Stimulated activated CD8-positive, alpha-beta memory T cell treated with anti-CD3 and anti-CD28 coated beads, Interleukin-12 subunit alpha, Interleukin-12 subunit beta, amount 100 ng/mL, for 1 hour (primary cell): ENCODE measurements at regions not wholly inside any gene's neighbourhood (a gene's known extent, or its start where the extent isn't known, plus 50 kb on each side); places are given as distances from the start of the nearest gene placed in this dataset.
"Not testable (repeated sequence)": the region's sequence is repeated elsewhere in the genome, so short reads cannot be mapped to it uniquely, and the experiment has no call there.

Experiments used
- DNase-seq: peaks from one replicate; pipeline ENCODE4 v3.0.0-alpha.2; 2020; ENCODE audit warnings: low read depth

DNA sequence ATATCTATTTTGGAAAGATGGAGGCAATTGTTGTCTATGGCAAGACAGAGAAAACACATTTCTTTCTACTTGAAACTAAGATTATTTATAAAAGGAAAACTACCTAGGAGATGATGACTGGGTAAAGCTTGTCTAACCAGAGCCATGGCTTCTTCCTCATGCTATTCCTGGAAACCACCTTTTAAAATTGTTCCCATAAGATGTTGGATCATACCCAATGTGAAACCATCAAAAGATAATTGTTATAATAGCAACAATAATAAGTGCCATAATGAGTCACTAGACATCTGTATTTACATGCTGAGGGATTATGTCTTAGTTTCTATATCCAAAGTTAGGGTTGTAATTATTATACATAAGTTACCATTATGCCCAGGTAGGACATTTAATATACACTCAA is 428.4 kb downstream of the KCNJ2 start:
- no peak for DNase-seq

DNA sequence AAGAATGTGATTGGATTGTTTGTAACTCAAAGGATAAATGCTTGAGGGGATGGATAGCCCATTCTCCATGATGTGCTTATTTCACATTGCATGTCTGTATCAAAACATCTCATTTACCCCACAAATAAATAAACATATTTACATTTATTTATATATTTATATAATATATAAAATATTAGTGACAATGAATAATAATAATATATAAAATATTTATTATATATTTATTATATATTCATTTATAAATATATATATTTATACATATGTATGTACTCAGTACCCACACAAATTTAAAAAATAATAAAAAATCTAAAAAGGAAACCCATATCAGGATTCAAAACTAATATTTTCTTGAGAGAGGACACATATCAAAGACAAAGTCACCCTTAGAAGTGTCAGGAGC is 429.9 kb downstream of the KCNJ2 start:
- DNase-seq = no peak

DNA sequence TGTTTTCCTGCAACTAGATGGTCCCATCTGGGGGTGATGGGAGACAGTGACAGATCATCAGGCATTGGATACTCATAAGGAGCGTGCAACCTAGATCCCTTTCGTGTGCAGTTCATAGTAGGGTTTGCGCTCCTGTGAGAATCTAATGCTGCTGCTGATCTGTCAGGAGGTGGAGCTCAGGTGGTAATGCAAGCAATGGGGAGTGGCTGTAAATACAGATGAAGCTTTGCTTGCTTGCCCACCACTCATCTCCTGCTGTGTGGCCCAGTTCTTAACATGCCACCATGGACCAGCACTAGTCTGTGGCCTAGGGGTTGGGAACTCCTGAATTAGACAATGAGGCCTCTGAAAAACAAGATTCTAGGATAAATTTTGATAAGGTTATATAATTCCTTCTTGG is 430.6 kb downstream of the KCNJ2 start:
- not testable (repeated sequence) for DNase-seq

DNA sequence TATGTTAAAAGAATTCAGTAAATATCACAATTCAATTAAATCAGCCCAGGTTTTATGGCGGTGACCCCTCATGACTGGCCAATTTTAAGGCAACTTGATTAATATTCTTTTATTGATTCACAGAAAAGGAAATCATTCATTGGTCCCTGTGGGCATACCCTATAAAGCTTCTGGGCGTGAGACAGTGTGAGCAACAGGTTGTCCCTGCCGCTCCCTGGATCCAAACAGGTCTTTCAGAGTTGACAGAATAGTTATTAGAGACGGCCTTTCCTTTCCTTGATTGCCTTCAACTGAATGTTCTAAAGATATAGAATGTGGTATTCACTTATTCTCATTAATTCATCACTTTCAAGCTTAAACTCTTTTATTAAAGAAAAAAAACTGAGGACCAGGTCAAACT is 433.9 kb downstream of the KCNJ2 start:
- no peak for DNase-seq

DNA sequence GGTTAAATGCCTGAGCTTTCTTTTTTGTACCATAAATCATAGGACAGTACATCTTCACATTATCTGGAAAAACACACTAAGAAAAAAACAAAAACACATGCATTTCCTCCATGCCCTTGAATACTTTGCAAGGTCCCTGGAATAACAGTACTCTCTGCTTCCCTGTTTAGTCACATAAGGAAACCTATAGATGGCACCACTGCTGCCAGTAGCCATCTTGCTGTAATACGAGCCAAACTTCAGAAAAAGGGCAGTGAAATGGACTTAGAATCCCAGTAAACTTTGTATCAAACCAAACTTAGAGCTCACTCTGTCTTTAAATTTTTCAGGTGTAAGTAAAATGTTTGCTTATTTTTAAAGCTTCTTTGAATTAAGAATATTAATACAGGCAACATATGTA is 435.5 kb downstream of the KCNJ2 start:
- no peak for DNase-seq

DNA sequence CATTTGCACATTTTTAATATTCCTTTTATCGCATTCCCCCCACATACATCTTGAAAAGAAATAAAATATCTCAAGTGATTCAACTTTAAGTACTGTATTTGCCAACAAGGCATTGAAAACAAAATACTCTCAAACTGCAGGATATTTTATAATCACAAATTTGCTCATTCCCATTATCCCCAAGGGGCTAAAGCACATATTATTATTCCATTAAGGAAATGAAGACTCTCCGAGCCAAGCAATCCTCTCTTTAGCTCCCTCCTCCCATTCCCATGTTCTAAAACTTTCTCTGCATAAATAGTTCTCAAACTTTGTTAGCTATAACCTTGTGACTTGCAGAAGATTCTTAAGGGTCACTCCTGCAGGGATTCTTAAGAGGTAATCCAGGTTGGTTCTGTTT is 436.8 kb downstream of the KCNJ2 start:
- DNase-seq = no peak

DNA sequence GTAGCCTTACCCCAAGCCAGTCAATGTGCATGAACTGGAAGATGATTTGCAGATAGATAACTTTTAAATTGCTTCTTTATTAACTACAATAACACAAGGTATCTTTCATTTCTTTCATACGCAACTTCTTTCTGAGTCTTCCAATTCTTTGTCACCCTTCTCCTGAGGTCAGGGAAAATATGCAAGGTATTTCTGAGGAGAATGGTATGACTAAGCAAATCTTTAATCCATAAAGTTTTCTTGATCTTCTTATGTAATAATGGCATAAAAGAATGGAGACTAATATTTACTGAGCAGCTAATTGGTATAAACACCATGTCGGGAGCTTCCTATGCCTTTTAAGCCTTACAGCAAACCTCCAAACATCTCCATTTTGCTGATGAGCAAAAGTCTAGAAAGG is 438.9 kb downstream of the KCNJ2 start:
- DNase-seq = no peak

DNA sequence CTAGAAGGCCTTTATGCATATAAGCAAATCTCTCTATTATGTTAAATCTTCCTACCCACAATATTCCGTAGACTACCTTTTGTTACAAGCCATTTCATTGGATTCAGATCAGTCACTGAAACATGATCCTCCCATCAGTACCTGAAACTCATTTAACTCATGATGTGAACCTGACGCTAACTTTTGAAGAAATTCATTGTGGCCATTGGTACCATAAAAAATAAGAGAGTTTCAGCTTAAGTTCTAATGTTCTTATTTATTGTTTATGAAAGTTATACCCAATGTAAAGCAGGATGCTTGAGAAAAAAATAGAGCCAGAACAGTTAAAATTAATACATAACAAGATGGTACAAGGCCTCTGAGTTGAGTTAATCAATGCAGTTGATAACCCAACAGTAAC is 439.6 kb downstream of the KCNJ2 start:
- DNase-seq = no peak

DNA sequence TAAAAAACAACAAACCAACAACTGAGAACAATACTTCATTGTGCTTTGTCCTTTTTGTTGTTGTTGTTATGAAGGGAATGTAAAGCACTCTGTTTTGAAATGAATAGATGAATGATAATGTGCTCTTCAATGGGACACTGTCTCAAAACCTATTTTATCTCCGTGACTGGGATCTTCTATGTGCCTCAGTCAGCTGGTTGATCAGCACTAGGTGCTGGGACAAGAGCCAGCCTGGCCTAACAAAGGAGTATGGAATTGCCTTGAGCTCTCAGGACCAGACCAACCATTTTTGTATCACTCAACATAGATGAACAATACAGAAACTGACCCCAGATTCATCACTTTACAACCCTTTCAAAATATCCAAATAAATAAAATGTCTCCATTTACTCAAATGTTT is 440.2 kb downstream of the KCNJ2 start:
- DNase-seq = no peak

DNA sequence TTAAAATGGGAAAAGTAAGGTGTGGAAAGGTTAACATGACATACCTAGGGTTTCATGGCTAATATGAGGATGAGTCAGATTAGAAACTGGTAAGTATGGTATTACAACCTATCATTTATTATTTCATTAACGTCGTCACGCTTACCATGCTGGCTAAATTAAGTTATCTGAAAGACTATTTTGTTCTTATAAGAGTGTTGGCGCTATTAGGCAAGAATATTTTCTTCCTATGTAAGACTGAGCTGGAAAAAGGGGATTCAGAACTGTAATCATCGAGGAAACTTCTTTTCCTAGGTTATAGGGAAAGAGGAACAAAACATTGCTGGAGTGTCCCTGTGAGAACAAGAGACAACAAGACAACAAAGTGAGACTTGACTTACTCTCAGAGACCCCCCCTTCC is 440.8 kb downstream of the KCNJ2 start:
- DNase-seq = no peak

DNA sequence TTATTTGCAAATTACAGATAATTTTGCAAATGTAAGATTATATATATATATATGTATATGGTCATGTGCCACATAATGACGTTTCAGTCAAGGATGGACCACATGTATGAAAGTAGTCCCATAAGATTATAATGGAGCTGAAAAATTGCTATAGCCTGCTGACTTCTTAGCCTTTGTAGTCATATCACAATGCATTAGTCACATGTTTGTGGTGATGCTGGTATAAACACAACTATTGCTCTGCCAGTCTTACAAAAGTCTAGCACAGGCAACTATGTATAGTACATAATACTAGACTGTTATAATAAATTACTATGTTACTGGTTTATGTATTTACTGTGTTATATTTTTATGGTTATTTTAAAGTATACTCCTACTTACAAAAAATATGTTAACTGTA is 444.3 kb downstream of the KCNJ2 start:
- DNase-seq = no peak

DNA sequence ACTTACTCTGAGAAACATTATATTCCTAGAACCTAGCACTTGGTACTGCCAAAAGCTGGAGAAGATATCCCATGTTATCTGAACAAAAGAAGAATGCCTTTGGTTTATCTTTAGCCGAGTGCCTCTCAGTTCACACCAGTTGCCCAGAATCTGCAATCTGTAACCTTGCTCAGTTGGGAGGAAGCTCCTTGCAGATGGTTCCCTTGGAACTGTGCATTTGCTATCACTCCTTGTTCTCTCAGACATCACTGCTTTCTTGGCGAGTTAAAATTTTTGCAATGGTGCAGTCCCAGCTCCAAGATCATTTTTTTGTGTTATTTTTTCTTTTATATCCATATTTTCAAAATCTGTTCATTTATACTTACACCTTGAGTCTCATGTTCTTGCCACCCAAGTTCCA is 446.5 kb downstream of the KCNJ2 start:
- no peak for DNase-seq

DNA sequence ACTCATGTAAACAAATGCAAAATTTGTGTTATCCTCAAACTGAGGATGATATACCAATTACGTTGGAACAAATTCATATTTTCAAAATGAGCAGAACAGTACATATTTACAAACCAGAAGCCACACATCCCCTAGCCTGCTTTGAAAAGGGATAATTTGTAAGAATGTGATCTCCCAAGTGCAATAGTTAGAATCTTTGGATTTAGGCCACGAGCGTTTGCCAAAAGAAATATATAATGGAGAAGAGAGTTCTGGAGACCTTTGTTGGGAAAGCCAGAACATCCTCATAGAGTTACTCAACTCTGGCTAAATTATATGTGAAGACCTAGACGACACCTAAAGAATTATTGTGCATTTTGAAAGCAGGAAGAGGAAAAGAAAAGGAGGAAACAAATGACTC is 449.3 kb downstream of the KCNJ2 start:
- no peak for DNase-seq

DNA sequence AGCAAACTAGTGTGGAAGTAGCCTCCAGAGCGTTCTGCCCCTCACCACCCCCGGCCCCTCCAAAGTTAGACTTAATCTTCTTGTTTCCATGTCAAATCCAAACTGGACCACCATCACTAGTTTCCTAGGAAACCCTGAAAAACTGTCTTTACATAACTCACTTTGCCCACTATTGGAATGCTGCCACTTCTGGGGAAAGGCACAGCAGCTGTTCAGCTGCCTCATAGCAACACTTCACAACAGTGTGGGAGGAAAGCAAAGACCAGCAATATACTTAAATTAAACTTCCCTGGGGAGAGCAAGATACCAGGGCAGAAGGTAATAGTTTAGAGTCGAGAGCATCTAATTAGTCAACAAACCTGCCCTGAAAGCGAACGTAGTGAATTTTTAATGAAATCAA is 452.2 kb downstream of the KCNJ2 start:
- no peak for DNase-seq

DNA sequence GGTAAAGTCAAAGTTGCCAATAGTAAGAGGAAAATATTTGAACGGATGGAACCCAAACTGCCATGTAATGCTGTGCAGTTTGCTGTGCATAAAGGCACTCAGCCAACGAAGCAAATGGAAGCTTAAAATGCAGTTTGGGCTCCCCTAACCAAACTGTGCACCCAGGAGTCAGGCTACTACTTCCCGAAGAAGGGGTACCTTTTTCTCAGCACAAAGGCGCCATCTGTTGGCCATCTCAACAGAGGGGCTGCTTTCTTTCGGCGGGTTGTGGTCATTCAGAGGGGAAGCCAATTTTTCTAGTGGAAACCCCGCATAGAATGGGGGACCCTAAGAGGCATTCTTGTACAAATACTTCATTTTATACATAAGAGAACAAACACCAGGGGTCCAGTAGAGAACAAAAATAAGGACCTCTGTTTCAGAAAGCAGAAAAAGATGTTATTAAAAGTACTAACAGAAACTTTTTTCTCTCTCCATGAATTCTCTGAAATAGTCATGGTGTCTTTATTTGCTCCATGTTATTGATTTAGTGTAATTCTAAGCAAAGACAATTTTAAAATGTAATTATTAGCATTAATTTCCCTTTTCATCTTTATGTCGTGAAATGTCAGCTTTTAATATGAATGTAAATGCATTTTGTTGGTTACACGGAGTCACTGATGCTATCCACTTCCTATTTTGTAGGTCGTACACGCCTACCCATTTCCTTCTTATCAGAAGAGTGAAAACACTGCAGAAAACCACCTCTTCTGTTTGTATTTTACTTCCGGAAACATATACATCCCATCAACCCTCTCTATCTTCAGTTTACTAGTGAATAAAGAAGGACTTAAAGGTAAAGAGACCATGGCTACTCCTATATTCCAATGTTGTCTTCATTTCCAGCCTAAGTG is 453.3 kb downstream of the KCNJ2 start:
- no peak for DNase-seq

DNA sequence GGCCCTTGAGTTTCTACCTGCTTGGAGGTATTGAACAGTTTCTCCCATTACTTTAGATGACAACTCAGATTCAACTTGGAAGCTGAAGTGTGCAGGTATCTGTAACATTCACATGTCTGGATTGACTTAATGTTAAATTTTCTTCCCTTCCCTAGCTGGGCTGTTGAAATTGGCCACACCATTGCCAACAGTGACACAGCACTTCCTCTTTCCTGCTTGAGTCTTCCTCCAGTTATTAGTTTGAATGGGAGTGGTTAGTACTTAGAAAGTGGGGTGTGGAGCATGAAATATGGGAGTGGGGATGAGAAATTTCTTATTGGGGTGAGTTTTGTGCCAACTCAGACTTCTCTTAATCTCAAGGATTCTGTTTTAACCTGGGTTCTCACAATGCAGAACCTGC is 454.9 kb downstream of the KCNJ2 start:
- no peak for DNase-seq

DNA sequence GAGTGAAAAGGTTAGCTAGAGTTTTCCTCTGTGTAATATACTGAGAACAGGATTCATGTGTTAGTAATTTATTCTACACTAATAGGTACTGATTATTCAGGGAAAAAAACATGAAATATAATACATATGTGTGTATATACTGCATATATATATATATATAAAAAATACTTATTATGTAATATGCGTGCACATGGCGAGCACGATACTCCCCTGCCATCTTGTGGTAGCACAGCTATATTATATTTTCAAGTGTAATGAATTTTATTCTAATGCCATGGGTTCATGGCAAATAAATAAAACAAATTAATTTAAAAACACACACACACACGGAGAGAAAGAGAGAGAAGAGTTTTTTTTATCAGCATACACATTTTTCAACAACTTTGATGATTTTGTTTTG is 460.6 kb downstream of the KCNJ2 start:
- no peak for DNase-seq

DNA sequence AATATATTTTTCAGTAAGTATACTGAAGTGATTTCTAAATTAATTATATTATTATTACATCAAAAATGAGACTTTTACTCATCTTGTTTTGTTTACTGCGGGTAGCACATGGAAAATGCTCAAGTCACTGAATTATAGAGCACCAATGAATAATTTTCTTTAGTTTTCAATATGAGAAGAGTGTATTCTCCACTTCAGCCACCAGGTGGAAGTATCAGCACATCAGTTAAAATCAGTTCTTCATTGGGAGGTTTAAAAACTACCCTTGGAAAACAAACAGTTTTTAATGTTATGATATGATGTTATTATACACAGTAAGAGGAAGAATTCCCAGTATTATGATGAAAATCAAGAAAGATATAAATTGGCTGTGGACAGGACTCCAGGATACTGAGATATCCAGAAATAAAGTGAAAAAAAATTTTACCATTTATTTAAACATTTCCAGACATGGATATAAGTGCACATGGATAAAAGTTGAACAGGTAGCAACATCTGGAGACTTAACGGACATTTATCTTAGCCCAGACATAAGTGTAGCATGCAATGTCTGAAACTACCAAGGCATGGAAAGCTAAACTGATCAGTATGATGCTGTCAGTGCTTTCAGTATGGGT is 467.3 kb downstream of the KCNJ2 start:
- no peak for DNase-seq

DNA sequence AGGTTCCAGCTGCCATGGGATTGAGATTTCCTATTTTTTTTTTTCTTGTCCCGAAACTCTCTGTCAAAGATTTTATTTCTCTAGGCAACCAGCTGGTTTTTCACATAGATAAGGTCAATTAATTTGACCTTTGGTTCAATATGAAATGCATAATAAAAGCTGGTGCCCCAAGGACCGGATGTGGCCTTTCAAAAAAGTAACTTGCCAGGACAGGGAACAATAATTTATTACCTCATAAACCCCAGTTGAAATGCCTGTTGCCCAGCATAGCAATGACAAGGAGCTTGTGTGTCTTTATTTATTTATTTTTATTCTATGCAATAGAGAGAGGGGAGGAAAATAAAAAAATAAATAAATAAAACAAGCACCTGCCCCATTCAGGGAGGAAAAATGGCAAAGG is 472.7 kb downstream of the KCNJ2 start:
- DNase-seq = no peak

DNA sequence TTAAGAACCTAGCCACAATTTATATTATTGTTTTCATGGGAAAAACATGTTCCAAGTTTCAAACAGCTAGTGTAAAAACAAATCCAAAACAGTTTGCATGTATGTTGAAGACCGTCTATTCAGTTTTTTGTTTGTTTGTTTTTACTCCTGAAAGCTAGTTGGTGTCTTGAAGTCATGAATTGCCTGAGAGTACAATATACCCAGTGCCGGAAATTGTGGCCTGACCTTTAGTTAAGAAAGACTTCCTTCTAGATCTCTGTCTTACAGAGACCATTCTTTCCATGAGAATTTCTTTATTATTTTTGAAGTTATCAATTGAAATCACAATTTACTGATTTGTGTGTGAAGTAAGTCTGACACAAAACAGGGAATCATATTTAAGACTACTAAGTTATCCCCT is 474.8 kb downstream of the KCNJ2 start:
- no peak for DNase-seq

DNA sequence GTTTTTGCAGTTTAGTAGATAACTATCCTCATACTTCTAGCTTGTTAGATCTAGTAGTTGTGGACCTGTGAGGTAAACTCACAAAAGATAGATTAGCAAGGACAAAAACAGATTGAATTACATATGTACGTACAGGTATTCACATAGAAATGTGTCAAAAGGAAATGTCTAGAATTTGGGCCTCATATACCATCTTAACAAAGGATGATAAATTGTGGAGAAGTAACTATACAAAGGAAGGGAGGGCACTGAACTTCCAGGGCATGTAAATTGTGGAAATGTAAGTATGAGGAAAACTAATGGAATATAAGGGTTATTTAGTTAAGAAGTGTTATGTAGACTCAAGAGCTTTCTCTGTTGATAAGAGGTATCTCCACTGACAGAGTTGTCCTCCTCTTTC is 477.3 kb downstream of the KCNJ2 start:
- DNase-seq = no peak

DNA sequence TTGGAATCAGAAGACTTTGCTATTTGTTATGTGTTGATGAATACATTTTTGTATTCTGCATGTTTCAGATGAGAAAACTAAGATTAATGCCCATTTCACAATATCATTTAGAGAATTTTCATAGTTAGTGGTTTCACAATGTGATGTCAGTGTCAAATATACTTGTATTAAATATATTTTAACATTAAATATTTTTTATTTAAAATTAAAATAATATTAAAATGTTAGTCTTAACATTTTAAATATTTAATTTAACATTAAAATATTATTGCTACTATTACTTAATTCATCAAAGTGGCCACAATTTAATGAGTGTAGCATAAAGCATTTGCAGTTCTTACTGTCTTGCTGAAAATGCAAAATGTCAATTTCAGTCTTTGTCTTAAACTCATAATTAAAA is 478.8 kb downstream of the KCNJ2 start:
- DNase-seq = no peak

DNA sequence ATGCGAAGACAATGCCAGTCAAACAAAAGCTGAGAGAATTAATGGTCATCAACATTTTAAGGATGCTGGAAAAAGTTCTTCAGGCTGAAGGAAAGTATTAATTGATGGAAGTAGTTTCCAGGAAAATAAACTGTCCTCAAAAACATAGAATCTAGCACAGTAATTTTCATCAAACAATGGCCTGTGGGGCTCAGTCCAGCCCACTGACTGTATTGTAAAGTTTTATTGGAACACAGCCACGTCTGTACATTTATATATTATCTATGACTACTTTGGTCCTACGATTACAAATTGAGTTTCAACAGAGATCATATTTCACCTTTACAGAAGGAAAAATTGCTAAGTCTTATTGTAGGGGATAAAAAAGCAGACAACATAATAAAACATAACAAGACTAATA is 484.5 kb downstream of the KCNJ2 start:
- no peak for DNase-seq

DNA sequence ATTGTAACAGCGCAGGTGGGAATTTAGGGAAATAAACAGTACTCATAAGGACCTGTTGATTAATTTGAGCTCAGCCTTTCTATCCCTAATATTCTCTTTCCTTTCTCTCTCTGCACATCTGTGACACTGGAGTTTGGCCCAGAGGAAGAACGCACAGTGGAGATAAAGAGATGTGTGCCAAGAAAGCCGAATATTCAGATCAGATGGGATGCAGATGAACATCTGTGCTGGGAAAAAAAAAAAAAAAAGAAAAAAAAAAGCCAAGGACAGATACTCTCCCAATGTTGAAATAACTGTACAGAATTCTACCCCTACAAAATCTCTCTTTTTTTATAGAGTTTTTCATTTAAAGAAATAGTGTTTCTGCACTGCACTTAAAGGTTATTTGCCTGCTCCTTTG is 485.4 kb downstream of the KCNJ2 start:
- no peak for DNase-seq
